B cell (primary cell): ENCODE measurements at regions not wholly inside any gene's neighbourhood (a gene's known extent, or its start where the extent isn't known, plus 50 kb on each side); places are given as distances from the start of the nearest gene placed in this dataset.

ENCODE experiments used
- ATAC-seq: fragments of 200-7000 bp; cut with Tn5 transposase; one replicate; pipeline ENCODE4 v1.10.0; 2021; ENCODE audit warnings: low read depth, mild to moderate bottlenecking, moderate number of reproducible peaks, moderate library complexity
- CTCF ChIA-PET: fragments of 350-600 bp; sonication (Branson Sonifier 250); formaldehyde crosslinking; loops from one replicate; lab custom pipeline; 2021; ENCODE audit warnings: antibody characterized with exemption, inconsistent platforms; lab: Charles Lee
- POLR2A ChIA-PET: fragments of 350-600 bp; sonication (Branson Sonifier 250); formaldehyde crosslinking; loops from one replicate; lab custom pipeline; 2021; ENCODE audit warnings: antibody characterized with exemption; lab: Charles Lee
- DNase-seq: peaks from one replicate; pipeline ENCODE4 v3.0.0; 2013
- H2AFZ ChIP-seq: 2 replicates; pipeline ENCODE4 v1.6.1; 2012; ENCODE audit warnings: mild to moderate bottlenecking, low read depth, low read length; ENCODE audit not compliant: insufficient read depth, poor library complexity, severe bottlenecking
- H3K27ac ChIP-seq, 2 donors: 1 replicate in 1 of 2; 2 replicates in 1 of 2; pipeline ENCODE4 v1.5.1; 2012 to 2013; ENCODE audit warnings: low read length in 2 of 2, mild to moderate bottlenecking in 2 of 2, moderate library complexity in 1 of 2
- H3K27me3 ChIP-seq, 4 experiments: fragments of 200-600 bp in 1 of 4; sonication (generic) in 1 of 4; replicated peaks in 1 of 4; 1 replicate in 2 of 4; 2 replicates in 2 of 4; pipeline versions ENCODE4 v1.6.1 to v1.7.0; 2013 to 2016; ENCODE audit warnings: low read length in 3 of 4, mild to moderate bottlenecking in 2 of 4, mixed read lengths in 1 of 4, moderate library complexity in 1 of 4; ENCODE audit not compliant: insufficient read depth in 4 of 4, control insufficient read depth in 3 of 4; ENCODE audit errors: control extremely low read depth in 1 of 4
- H3K36me3 ChIP-seq, 2 experiments: replicated peaks in 1 of 2; 1 replicate in 1 of 2; 2 replicates in 1 of 2; pipeline versions ENCODE4 v1.6.1 to v1.7.1; 2013; ENCODE audit warnings: low read length in 1 of 2; ENCODE audit not compliant: insufficient read depth in 2 of 2, control insufficient read depth in 1 of 2; ENCODE audit errors: control extremely low read depth in 1 of 2, extremely low read depth in 1 of 2
- H3K4me1 ChIP-seq, 2 donors: fragments of 200-600 bp in 1 of 2; sonication (generic) in 1 of 2; 1 replicate in 1 of 2; 2 replicates in 1 of 2; pipeline versions ENCODE4 v1.5.1 to v1.6.1; 2013 to 2017; ENCODE audit warnings: low read length in 2 of 2; ENCODE audit not compliant: control insufficient read depth in 2 of 2, insufficient read depth in 2 of 2
- H3K4me2 ChIP-seq: replicated peaks from 2 replicates; pipeline ENCODE3; 2012; ENCODE audit warnings: mild to moderate bottlenecking, low read depth, low read length; ENCODE audit not compliant: poor library complexity, severe bottlenecking
- H3K4me3 ChIP-seq, 5 experiments: fragments of 200-600 bp in 1 of 5; sonication (generic) in 1 of 5; 1 replicate in 3 of 5; 2 replicates in 2 of 5; pipeline versions ENCODE4 v1.5.1 to v1.7.0; 2011 to 2016; ENCODE audit warnings: low read length in 4 of 5, mild to moderate bottlenecking in 4 of 5, low read depth in 2 of 5, control low read depth in 1 of 5, moderate library complexity in 1 of 5; ENCODE audit not compliant: insufficient read depth in 1 of 5; ENCODE audit errors: control extremely low read depth in 1 of 5, extremely low read depth in 1 of 5
- H3K79me2 ChIP-seq: fragments of 200-600 bp; sonication (generic); one replicate; pipeline ENCODE4 v1.6.0; 2016; ENCODE audit warnings: low read length; ENCODE audit not compliant: control insufficient read depth, insufficient read depth
- H3K9ac ChIP-seq: fragments of 200-600 bp; sonication (generic); 2 replicates; pipeline ENCODE4 v1.6.1; 2017; ENCODE audit warnings: mild to moderate bottlenecking, low read length, moderate library complexity
- H3K9me3 ChIP-seq, 3 donors: one replicate each; pipeline versions ENCODE4 v1.6.1 to v1.7.1; 2013; ENCODE audit warnings: low read length in 2 of 3; ENCODE audit not compliant: control insufficient read depth in 2 of 3, insufficient read depth in 1 of 3; ENCODE audit errors: control extremely low read depth in 1 of 3
- H4K20me1 ChIP-seq: 2 replicates; pipeline ENCODE4 v1.6.0; 2012; ENCODE audit warnings: mild to moderate bottlenecking, low read length; ENCODE audit not compliant: insufficient read depth, control insufficient read depth, poor library complexity, severe bottlenecking
- H3K27ac Mint-ChIP-seq: one replicate; pipeline ENCODE4 v1.8.0; 2021; ENCODE audit warnings: mixed read lengths
- H3K27me3 Mint-ChIP-seq: one replicate; pipeline ENCODE4 v1.8.0; 2021; ENCODE audit warnings: mixed read lengths
- H3K4me1 Mint-ChIP-seq: one replicate; pipeline ENCODE4 v1.8.0; 2021; ENCODE audit warnings: mixed read lengths
- H3K4me3 Mint-ChIP-seq: one replicate; pipeline ENCODE4 v1.8.0; 2021; ENCODE audit warnings: mixed read lengths
- H3K9me3 Mint-ChIP-seq: one replicate; pipeline ENCODE4 v1.8.0; 2022; ENCODE audit warnings: mixed read lengths; ENCODE audit not compliant: insufficient read depth
- EZH2 ChIP-seq: IDR thresholded peaks from 2 replicates; pipeline ENCODE4 v1.6.1; 2012; ENCODE audit warnings: borderline replicate concordance, low read depth, mild to moderate bottlenecking, moderate library complexity, low read length; ENCODE audit not compliant: insufficient read depth, poor library complexity, severe bottlenecking
- WGBS: methylation state at CpG from one replicate; pipeline ENCODE4 v1.1.5; 2013; ENCODE audit warnings: missing lambda C conversion rate; ENCODE audit not compliant: insufficient coverage; 5-methylcytosine and 5-hydroxymethylcytosine counted together
- intact Hi-C: fragments of 100-400 bp; cut with micrococcal nuclease; formaldehyde crosslinking; loops from one replicate; pipeline ENCODE4 v1.10.0; 2022
- TF ChIP-seq, protein P1 (sequence below): fragments of 200-600 bp; IDR thresholded peaks from one replicate; pipeline ENCODE4 v1.8.0; 2022; ENCODE audit warnings: antibody characterized with exemption, mild to moderate bottlenecking

DNA sequence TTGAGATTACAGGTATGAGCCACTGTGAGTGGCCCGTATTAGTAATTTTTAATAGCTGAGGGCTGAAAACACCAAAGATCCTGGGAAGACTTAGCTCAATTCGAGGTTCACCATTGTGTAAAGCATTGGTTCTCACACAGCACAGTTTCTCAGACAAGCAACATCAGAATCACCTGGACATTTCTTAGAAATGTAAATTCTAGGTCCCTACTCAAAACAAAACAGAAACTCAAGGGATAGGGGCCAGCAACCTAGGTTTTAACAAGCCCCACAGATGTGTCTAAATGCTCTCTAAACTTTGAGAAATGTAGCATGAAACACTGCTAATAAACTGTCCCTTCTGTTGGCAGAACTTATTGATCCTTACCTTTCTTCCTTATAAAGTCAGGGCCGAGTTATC, 681.2 kb downstream of the RNF144A start:
- Mint-ChIP-seq H3K27me3 (no peaks in the 10 kb centered on the region), H3K9me3 (no peaks in the 10 kb centered on the region), H3K4me1 (no peaks in the 10 kb centered on the region), H3K27ac (no peak overlapping the region), H3K4me3 (no peak overlapping the region)
- ChIA-PET POLR2A (no interaction called here), CTCF (no interaction called here)
- DNase-seq, result no peak
- Histone ChIP-seq H3K9me3 (no peaks in the 10 kb centered on the region), H3K36me3 (no peaks in the 10 kb centered on the region), H3K4me1 (no peaks in the 10 kb centered on the region), H2AFZ (no peak overlapping the region), H4K20me1 (no peaks in the 10 kb centered on the region), H3K27ac (no peak overlapping the region), H3K4me2 (no peak overlapping the region), H3K4me3 (no peak overlapping the region), H3K27me3 (no peaks in the 10 kb centered on the region), H3K79me2 (no peaks in the 10 kb centered on the region), H3K9ac (no peak overlapping the region)
- ATAC-seq, result no peak
- TF ChIP-seq EZH2, result no peak
- TF ChIP-seq, protein P1, sequence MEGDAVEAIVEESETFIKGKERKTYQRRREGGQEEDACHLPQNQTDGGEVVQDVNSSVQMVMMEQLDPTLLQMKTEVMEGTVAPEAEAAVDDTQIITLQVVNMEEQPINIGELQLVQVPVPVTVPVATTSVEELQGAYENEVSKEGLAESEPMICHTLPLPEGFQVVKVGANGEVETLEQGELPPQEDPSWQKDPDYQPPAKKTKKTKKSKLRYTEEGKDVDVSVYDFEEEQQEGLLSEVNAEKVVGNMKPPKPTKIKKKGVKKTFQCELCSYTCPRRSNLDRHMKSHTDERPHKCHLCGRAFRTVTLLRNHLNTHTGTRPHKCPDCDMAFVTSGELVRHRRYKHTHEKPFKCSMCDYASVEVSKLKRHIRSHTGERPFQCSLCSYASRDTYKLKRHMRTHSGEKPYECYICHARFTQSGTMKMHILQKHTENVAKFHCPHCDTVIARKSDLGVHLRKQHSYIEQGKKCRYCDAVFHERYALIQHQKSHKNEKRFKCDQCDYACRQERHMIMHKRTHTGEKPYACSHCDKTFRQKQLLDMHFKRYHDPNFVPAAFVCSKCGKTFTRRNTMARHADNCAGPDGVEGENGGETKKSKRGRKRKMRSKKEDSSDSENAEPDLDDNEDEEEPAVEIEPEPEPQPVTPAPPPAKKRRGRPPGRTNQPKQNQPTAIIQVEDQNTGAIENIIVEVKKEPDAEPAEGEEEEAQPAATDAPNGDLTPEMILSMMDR, result no peak
- intact Hi-C loops, result no loop called here
- WGBS, result 83% methylated on average over 2 of the region's 3 CpGs

GRCh38 chr2:7599462-7600258, 682.4 kb downstream of the RNF144A start:
- CTCF ChIA-PET, result no interaction called here
- TF ChIP-seq EZH2, result no peak
- H3K9me3 Mint-ChIP-seq, result no peaks in the 10 kb centered on the region

More at GRCh38 chr2:7599462-7600258, 682.4 kb downstream of the RNF144A start:
- H3K4me1 Mint-ChIP-seq, result no peaks in the 10 kb centered on the region
- no peaks in the 10 kb centered on the region for H3K27me3 Mint-ChIP-seq
- POLR2A ChIA-PET, result interaction anchor here (0.6 kb wide), 1 partner anchor 1147 kb away, joined by 3 read pairs; no protein-coding TSS in a partner anchor
- Histone ChIP-seq H3K27ac (no peak overlapping the region), H3K9me3 (no peaks in the 10 kb centered on the region), H2AFZ (no peak overlapping the region), H3K4me2 (no peak overlapping the region), H3K36me3 (no peaks in the 10 kb centered on the region), H3K9ac (no peak overlapping the region), H4K20me1 (no peaks in the 10 kb centered on the region), H3K79me2 (no peaks in the 10 kb centered on the region), H3K4me3 (no peak overlapping the region), H3K4me1 (no peaks in the 10 kb centered on the region), H3K27me3 (no peaks in the 10 kb centered on the region)
- H3K4me3 Mint-ChIP-seq, result no peak overlapping the region
- 95% methylated on average over 20 of the region's 24 CpGs for WGBS
- intact Hi-C loops, result no loop called here
- H3K27ac Mint-ChIP-seq, result no peak overlapping the region
- no peak for DNase-seq
- no peak for ATAC-seq
